Left renal pelvis (tissue), 4 donors: ENCODE measurements at regions not wholly inside any gene's neighbourhood (a gene's known extent, or its start where the extent isn't known, plus 50 kb on each side); places are given as distances from the start of the nearest gene placed in this dataset.
"Not testable (repeated sequence)": the region's sequence is repeated elsewhere in the genome, so short reads cannot be mapped to it uniquely, and the experiment has no call there.

Source experiments
- DNase-seq, 4 donors: peaks; one replicate each; pipeline ENCODE4 v3.0.0-alpha.2; 2013; ENCODE audit warnings: low read depth in 4 of 4, low spot score in 3 of 4

DNA sequence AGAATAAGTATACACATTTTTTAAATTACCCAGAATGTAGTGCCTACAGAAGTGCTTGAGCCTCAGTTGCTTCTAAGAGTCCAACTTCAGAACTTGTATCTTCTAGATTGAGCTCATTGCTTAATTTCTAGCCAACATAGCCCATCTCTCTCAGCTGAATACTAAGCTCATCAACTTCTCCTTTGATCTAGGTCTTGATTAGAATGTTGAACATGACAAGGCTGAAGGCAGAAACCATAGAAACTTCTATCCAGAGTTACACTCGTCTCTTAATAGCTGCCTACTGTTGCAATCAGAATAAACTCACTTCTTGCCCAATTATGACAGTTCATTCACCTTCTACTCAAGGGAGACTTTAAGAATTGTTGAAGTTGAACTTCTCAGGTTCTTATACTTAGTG, 327.3 kb upstream of the THBS1 start:
- no peak for DNase-seq

DNA sequence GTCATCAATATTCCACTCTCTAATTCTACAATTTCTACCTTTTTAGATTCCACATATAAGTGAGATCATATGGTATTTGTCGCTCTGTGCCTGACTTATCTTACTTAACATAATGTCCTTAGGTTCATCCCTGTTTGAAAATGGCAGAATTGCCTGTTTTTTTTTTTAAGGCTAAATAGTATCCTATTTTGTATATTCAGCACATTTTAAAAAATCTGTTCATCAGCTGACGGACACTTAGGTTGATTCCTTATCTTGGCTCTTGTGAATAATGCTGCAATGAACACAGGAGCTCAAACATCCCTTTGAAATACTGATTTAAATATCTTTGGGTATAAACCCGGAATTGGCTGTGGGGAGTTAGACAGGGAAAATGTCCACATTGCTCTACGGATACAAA, 326.7 kb upstream of the THBS1 start:
- DNase-seq: no peak

DNA sequence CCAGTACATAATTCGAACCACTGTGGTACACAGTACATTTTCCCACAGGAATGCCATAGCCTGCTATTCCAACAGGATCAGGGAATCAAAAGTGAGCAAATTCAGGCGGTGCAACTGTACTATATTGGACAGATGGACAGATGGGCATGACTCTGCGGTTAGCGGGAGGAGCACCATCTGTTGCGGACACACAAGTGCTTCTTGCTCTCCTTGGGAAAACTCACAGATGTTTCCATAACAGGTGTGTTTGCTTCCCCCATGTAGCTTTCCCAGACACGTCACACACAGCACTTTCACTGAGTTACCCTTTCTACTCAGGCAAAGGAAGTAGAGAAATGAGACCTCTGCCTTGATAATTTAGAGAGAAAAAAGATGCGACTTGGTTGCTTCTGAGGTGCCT, 325.1 kb upstream of the THBS1 start:
- no peak for DNase-seq

DNA sequence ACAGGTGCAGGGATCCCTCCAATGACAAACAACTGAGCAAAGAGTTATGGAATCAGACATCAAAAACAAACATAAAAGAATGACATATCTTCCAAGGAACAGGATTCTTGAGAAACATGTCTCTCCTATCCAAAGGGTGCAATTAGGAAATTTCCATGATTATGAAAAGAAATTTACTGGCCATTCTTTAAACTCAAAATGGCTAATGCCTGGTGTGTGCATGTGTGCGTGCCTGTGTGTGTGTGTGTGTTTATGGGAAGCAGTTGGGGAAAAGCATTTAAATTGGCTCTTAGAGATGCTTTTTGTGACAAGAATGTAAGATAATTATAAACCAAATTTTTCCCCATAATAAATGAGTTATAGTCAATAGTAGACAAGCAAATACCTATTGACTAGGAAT, 320.5 kb upstream of the THBS1 start:
- no peak for DNase-seq

DNA sequence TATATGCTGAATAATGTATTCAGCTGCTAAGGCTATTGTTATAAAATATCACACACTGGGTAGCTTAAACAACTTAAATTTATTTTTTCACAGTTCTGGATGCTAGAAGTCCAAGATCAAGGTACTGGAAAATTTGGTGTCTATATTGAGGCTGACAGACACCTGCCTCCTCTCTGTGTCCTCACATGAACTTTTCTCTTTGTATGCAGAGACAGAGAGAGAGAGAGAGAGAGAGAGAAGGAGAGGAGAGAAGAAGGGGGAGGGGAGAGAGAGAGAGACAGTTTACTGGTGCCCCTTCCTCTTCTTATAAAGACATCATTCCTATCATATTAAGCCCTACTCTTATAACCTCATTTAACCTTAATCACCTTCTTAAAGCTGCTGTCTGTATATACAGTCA, 320.1 kb upstream of the THBS1 start:
- DNase-seq: no peak

DNA sequence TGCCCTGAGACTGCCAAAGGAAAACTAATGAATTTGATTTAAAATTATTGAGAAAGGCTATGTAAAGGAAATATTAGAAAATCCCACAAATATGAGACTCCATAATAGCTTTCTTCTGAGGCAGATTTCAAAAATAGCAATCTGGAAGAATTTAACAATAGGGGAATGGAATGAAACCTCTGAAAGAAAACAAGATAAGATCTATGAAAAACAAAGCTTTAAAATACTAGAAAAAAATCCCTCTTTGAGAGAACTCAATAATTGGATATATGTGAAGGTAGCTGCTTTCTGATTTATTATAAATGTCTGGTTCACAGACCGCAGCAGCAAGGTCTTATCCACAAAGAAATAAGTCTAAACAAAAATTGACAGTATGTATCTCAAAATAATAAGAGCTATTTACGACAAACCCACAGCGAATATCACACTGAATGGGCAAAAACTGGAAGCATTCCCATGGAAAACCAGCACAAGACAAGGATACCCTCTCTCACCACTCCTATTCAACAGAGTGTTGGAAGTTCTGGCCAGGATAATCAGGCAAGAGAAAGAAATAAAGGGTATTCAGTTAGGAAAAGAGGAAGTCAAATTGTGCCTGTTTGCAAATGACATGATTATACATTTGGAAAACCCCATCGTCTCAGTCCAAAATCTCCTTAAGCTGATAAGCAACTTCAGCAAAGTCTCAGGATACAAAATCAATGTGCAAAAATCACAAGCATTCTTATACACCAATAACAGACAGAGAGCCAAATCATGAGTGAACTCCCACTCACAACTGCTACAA, 319.3 kb upstream of the THBS1 start:
- DNase-seq: not testable (repeated sequence)

DNA sequence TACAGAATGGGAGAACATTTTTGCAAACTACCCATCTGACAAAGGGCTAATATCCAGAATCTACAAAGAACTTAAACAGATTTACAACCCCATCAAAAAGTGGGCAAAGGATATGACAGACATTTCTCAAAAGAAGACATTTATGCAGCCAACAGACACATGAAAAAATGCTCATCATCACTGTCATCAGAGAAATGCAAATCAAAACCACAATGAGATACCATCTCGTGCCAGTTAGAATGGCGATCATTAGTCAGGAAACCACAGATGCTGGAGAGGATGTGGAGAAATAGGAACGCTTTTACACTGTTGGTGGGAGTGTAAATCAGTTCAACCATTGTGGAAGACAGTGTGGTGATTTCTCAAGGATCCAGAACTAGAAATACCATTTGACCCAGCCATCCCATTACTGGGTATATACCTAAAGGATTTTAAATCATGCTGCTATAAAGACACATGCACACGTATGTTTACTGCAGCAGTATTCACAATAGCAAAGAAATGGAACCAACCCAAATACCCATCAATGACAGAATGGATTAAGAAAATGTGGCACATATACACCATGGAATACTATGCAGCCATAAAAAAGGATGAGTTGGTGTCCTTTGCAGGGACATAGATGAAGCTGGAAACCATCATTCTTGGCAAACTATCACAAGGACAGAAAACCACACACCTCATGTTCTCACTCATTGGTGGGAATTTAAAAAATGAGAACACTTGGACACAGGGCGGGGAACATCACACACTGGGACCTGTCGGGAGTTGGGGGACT, 317.7 kb upstream of the THBS1 start:
- not testable (repeated sequence) for DNase-seq

DNA sequence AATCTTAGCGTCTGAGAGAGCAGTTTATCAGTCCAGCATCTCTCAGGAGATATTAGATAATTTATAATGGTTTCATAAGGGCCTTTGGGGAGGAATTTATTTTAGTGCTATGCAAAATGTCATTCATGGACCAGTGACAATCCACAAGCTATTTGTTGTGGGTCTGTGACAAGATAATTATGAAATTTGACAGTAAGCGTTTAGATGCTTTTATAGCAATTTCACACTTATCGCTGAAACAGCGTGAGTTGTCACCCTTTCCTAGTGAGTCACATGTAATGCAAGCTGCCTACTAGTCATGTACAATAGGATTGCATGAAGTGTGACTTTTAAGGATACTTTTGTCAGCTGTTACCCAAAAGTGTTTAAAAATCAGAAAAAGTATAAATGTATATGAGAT, 315.6 kb upstream of the THBS1 start:
- no peak for DNase-seq

DNA sequence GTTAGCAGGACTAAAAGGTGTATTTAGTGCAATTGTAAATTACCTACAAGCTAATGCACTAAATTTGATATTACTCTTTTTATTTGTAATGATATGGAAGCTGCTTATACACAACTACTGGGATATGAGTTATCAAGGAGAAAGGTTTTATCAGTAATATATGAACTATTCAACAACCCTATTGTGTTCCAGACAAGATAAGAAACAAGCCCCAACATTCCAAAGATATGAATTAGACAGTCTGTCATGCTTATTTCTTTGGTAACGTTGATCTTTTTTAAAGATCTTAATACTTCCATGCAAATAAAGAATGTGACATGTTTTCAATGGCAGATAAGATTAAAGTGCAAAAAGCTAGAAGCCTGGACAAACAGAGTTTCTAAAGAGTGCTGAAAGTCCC, 314.0 kb upstream of the THBS1 start:
- no peak for DNase-seq

DNA sequence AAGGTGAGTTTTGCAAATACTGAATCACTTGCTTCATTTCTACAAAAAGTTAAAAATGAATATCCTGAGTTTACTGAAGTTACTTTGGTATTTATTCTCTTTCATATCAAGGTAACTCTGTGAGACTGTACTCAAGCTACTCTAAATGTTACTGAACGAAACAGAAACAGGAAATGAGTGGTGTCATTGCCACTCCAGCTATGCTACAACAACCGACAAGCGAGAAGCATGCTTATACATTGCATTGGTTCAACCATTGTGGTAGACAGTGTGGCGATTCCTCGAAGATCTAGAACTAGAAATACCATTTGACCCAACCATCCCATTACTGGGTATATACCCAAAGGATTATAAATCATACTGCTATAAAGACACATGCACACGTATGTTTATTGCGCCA, 313.2 kb upstream of the THBS1 start:
- DNase-seq: no peak

DNA sequence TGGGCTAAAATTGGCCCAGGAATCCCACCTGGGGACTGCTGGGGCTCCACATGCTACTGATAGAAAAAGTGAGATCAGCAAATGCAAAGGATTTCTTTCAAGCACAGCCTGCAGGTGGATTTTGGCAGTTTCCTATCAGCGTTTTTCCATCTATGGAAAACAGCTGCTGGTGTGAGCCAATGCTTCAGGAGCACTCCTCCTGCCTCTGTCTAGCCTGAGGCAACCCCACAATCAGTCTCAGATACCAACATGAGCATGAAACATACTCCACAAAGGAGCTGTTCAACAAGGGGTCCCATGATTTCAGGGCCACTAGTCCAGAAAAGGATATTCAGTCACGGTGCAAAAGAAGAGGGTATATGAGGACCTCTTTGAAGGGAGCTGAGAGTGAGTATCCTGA, 311.5 kb upstream of the THBS1 start:
- DNase-seq: no peak

DNA sequence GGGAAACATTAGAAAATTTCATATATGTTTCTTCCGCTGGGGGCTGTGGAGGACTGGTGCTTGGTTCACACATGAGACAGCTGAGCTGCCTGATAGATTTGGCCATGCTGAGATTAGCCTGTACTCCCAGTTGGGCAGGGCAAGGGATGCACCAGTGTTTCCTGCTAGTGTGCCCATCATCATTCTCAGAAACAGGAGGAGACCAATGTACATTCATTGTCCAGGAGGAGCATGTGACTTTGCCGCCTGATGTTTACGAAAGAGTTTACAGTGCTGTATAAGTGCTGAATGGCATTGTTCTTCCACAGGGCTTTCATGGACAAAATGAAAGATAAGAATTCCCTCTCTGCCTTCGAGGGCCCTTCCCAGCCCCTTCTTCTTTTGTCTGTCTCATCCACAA, 311.1 kb upstream of the THBS1 start:
- DNase-seq: no peak

DNA sequence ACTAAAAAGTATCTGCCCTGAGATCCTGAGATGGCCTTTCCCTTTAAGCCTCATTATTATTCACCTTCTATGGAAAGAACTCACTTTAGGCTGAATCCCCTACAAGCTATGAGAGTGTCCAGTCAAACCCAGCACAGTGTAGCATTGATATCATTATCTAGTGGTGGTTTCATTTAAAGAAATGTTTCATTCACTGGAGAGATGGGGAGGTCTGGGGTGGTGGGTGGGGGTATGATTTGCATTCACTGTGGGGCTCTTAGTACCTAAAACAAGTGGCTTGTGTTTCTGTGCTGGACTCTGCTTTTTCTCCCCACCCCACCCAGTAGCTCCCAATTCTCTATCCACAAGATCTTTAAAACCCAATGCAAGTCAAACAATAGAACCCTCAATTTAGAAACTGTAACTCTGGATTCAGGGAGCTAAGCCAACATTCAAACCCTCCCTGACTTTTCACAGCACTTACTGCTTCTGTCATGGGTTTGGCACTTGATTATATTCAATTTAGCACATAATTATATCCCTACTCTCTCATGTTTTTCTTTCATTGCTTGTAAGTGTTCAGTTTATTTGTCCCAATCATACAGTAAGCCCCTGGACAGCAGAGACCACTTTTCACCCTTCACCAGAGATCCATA, 310.5 kb upstream of the THBS1 start:
- no peak for DNase-seq

DNA sequence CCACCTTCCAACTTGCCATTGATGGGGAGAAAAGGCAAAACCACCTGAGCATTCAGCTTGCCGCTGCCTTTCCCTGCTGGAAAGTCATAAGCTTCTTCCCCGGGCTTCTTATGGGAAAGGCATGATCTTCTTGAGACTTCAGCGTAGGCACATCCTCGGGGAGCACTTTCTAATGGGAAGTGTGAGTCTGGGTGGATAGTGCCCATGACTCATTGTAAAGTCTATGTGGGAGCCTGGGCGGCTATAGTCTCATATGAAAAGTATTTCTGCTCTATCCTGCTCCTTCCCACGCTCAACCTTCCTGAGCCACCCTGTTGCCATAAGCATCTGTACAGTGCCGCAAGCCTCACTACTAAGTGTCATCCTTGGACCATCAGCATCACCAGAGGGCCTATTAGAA, 309.9 kb upstream of the THBS1 start:
- no peak for DNase-seq

DNA sequence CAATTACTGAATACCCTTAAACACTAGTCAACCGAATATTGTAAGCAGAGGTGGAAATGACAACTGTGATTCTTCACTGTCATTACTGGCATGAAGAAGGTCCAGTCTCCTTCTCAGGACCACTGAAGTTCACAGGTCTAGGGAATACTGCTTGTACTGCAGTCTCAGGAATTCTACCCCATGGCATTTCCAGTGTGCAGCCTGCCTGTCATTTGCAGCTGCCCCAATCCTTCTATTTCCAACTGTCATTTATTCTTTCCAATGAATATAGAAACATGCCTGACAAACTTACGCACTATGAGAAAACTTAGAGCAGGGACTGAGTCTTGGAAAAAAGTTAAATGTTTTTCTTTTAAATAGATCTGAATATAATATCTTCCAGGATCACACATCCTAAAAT, 308.0 kb upstream of the THBS1 start:
- no peak for DNase-seq

DNA sequence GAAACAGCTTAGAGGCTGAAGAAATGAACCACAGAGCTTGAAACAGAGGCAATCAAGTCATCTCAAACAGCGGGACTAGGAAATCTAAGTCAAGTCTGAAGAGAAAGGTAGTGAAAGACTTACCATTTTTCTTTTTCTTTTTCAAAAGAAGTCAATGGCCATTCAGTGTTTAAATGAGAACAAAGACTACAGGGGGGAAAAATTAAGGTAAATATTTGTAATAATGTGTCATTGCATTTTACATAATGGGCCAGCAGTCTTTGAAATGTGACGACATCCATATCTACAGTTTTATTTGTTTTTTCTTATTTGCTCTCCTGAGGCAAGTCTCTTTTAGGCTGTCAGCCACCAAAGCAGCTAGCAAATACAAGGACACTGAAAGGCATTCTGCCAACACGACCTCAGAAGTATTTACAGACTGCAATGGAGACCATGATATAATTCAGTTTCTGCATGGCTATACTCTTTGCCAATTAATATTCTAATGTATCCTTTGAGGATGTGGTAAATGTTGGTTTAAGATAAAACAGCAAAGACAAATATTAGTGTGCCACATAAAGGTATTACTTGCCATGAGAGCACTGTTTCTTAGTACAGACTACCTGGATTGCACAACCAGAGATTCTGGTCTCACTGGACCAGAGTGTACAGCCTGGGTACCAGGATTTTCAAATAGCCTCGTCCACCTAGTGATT, 307.0 kb upstream of the THBS1 start:
- no peak for DNase-seq

DNA sequence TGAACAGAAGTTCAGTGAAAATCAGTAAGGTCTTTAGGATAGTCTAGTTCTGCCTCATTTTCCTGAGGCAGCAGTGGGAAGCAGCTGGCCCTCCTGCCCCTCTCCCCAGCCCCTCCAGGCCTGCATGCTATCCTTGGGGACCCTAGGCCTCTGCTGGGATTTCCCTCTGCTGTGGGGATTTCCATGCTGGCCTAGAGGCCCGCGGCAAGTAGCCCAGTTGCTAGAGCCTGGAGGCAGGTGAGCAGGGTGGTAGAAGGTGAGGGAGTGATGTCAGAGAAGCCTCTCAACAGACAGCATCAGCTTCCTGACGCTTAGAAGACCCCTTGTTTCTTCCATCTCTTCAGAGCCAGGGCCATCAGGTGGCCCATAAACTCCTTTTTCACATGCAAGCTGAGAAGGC, 305.8 kb upstream of the THBS1 start:
- DNase-seq: no peak

DNA sequence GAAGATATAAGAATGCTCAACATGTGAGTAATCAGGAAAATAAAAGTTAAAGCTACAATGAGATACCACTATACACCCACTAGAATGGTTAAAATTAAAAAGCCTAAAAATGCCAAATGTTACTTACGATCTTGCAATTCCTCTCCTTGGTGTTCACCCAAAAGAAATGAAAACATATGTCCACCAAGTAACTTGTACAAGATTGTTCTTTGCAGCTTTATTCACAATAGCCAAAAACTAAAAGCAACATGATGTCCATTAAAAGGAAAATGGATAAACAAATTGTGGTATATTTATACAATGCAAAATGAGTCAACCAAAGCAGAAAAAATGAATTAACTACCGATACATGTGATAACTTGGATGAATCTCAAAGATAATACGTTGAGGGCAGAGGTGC, 301.6 kb upstream of the THBS1 start:
- no peak for DNase-seq

DNA sequence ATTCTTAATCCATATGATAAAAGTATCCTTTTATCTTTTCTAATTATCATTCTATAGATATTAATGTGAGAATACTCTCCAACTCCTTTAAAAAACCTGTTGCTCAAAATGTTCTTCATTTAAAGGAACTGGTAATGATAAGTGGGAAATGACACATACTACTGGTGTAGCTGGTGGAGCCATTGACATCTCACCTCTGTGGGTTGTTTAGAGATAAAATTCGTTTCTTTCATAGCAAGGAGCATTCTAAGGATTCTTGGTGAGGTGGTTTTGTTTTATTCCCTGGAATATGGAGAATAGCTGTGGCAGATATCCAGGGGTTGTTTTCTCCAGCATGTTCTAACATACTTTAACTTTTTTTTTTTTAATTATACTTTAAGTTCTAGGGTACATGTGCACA, 299.8 kb upstream of the THBS1 start:
- DNase-seq: no peak

DNA sequence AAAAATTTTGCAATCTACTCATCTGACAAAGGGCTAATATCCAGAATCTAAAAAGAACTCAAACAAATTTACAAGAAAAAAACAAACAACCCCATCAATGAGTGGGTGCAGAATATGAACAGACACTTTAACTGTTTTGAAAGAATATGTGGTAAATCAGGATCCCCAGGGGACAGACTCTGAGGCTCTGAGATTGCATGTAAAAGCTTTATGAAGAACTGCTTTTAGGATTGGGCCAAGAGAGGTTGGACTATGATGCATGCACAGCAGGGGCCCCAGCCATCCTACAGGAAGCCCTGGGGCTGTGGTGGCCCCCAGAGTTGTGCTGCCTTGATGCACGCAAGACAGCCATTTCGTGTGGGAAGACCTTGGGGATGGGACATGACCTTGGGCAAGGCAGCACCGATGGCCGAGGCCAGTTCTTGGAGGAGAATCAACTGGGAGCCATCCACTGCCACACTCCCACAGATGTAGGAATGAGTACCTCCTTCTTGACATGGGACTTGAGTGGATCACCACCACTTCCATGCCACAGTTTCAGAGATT, 298.1 kb upstream of the THBS1 start:
- DNase-seq: no peak

DNA sequence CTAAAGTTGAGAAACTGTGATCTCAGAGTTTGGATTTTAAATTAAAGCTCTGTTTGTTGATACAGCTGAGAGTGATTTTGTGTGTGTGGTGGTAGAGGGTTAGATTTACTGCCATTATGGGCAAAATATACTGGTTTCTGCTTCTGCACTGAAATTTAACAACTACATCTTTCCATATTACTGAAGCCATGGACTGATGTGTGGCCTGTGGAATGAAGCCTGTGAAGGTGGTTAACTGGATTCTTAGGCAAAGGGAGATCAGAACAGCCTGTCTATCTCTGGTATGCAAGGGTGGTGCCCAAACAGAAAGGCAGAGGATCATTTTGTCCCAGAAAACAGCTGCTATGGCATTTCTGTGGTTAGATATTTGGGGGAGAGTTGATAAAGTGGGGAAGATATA, 297.3 kb upstream of the THBS1 start:
- no peak for DNase-seq
